ENCODE measurements at regions not wholly inside any gene's neighbourhood (a gene's known extent, or its start where the extent isn't known, plus 50 kb on each side); places are given as distances from the start of the nearest gene placed in this dataset.
"Not testable (repeated sequence)": the region's sequence is repeated elsewhere in the genome, so short reads cannot be mapped to it uniquely, and the experiment has no call there.

DNA sequence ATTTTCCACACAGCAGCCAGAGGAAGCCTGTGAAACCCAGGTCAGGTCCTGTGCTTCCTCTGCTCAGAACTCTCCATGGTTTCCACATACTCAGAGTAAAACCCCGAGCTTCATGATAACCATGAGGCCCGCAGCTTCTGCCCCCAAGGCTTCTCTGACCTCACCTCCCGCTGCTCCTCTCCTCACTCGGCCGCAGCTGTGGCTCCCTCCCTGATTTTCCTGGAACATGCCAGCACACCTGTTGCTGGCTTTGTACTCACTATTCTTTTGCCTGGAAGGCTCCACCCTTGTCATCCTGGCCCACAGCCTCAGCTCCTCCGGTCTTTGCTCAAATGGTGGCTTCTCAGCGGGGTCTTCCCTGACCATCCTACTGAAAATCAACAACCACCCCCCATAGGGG lies 341.7 kb downstream of the PREX1 start:
- no peak overlapping the region for H3K9ac ChIP-seq
- no peaks in the 10 kb centered on the region for H4K20me1 ChIP-seq
- TF ChIP-seq Cebpa-rat (IDR thresholded peaks at IDR 0.05): no peak
- H3K4me3 ChIP-seq: no peak overlapping the region
- H3K4me1 ChIP-seq: peaks cover 11 to 29% (median 18%) of the 10 kb centered on the region in 10 experiments; a peak in 19 of 20 replicates
- no peak overlapping the region for H3K4me2 ChIP-seq
- H3K27me3 ChIP-seq: no peaks in the 10 kb centered on the region
- H3K9me3 ChIP-seq (replicated peaks in 1 of 11): no peaks in the 10 kb centered on the region
- H3K36me3 ChIP-seq: no peaks in the 10 kb centered on the region
- no peak overlapping the region for H3K27ac ChIP-seq

- peaks cover 11 to 27% (median 18%) of the 10 kb centered on the region in 10 experiments; a peak in 19 of 20 replicates for H3K4me1 ChIP-seq
- not testable (repeated sequence) for H3K4me2 ChIP-seq; H4K20me1 ChIP-seq; H3K36me3 ChIP-seq; H3K9me3 ChIP-seq (replicated peaks in 1 of 11); H3K4me3 ChIP-seq; H3K9ac ChIP-seq; H3K27ac ChIP-seq; H3K27me3 ChIP-seq
Observed at GRCh38 chr20:48485153-48485552, 342.6 kb downstream of the PREX1 start.

GRCh38 chr20:48483334-48484066 lies 344.3 kb downstream of the PREX1 start:
- H3K27ac ChIP-seq: no peak overlapping the region
- peaks cover 3 to 15% (median 7%) of the 10 kb centered on the region in 10 experiments; a peak in 19 of 20 replicates for H3K4me1 ChIP-seq
- H3K4me3 ChIP-seq: no peak overlapping the region
- no peaks in the 10 kb centered on the region for H3K36me3 ChIP-seq
- no peak for TF ChIP-seq Cebpa-rat (IDR thresholded peaks at IDR 0.05)
- no peak overlapping the region; a peak in 1 of 22 replicates for H3K4me2 ChIP-seq
- H3K9ac ChIP-seq: no peak overlapping the region
- no peaks in the 10 kb centered on the region; a peak in 1 of 22 replicates for H4K20me1 ChIP-seq
- no peaks in the 10 kb centered on the region for H3K9me3 ChIP-seq (replicated peaks in 1 of 11)
- H3K27me3 ChIP-seq: no peaks in the 10 kb centered on the region

- Histone ChIP-seq H3K4me2 (no peak overlapping the region), H3K9me3 (replicated peaks in 1 of 11) (no peaks in the 10 kb centered on the region), H3K4me3 (no peak overlapping the region), H3K9ac (no peak overlapping the region), H3K4me1 (peaks cover 0 to 8% (median 0%) of the 10 kb centered on the region in 10 experiments; a peak in 3 of 20 replicates), H4K20me1 (no peaks in the 10 kb centered on the region; a peak in 1 of 22 replicates), H3K27ac (no peak overlapping the region), H3K27me3 (no peaks in the 10 kb centered on the region), H3K36me3 (no peaks in the 10 kb centered on the region)
- TF ChIP-seq Cebpa-rat (IDR thresholded peaks at IDR 0.05): no peak
Observed at GRCh38 chr20:48482790-48483189, 345.0 kb downstream of the PREX1 start.

GRCh38 chr20:48480216-48480772 lies 347.5 kb downstream of the PREX1 start:
- Histone ChIP-seq H3K27me3 (no peaks in the 10 kb centered on the region), H3K4me3 (no peak overlapping the region)
- TF ChIP-seq Cebpa-rat (IDR thresholded peaks at IDR 0.05): no peak

DNA sequence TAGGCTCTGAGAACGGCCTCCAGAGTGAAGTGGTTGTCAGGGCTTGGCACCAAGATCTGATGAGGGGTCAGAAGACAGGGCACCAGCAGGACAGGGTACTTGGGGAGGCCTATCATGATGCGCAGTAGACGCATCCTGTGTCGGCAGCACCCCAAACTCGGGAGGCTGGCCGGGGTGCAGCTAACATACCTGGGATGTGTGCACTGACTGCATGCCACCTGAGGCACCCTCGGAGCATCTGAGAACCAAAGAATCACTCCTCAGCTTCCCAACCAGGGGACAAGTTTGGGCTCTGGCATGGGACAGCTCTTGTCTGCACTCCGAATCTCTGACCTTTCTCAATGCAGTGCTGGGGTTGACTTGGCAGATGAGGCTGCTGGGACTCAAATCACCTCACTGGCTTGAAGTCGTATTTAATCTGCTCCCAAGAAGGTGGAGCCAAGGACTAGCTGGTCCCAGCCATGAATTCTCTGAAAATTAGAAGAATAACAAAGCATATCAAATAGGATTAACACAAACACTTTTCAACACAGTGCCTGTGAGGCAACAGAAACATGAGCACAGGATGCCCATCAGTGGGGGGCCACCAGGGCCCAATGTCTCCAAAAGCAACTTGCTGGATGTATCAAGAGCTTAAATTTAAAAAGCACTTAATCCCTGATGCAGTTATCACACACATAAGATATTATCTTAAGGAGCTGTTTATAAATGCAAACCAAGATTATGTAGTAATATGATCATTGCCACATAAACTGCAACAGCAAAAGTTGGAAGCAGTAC lies 348.8 kb downstream of the PREX1 start:
- no peak overlapping the region for H3K9ac ChIP-seq
- H3K36me3 ChIP-seq: no peaks in the 10 kb centered on the region
- peaks cover 0 to 5% (median 0%) of the 10 kb centered on the region in 10 experiments; a peak in 2 of 20 replicates for H3K4me1 ChIP-seq
- no peak for TF ChIP-seq Cebpa-rat (IDR thresholded peaks at IDR 0.05)
- H3K27ac ChIP-seq: no peak overlapping the region
- H3K4me2 ChIP-seq: no peak overlapping the region
- no peak overlapping the region for H3K4me3 ChIP-seq
- H3K27me3 ChIP-seq: no peaks in the 10 kb centered on the region
- H4K20me1 ChIP-seq: no peaks in the 10 kb centered on the region; a peak in 1 of 22 replicates
- H3K9me3 ChIP-seq (replicated peaks in 1 of 11): no peaks in the 10 kb centered on the region

More at GRCh38 chr20:48480216-48480772, 347.5 kb downstream of the PREX1 start:
- no peak overlapping the region for H3K9ac ChIP-seq
- no peak overlapping the region for H3K4me2 ChIP-seq
- H4K20me1 ChIP-seq: no peaks in the 10 kb centered on the region; a peak in 1 of 22 replicates
- no peaks in the 10 kb centered on the region for H3K36me3 ChIP-seq
- H3K4me1 ChIP-seq: peaks cover 0 to 5% (median 0%) of the 10 kb centered on the region in 10 experiments; a peak in 2 of 20 replicates
- H3K9me3 ChIP-seq (replicated peaks in 1 of 11): no peaks in the 10 kb centered on the region
- H3K27ac ChIP-seq: no peak overlapping the region

GRCh38 chr20:48478370-48478769 lies 349.4 kb downstream of the PREX1 start:
- no peaks in the 10 kb centered on the region; a peak in 1 of 22 replicates for H4K20me1 ChIP-seq
- no peak overlapping the region for H3K27ac ChIP-seq
- no peaks in the 10 kb centered on the region for H3K9me3 ChIP-seq (replicated peaks in 1 of 11)
- H3K4me3 ChIP-seq: no peak overlapping the region
- H3K9ac ChIP-seq: no peak overlapping the region
- H3K4me1 ChIP-seq: peaks cover 0 to 3% (median 0%) of the 10 kb centered on the region in 10 experiments; a peak in 2 of 20 replicates
- no peak for TF ChIP-seq Cebpa-rat (IDR thresholded peaks at IDR 0.05)
- no peaks in the 10 kb centered on the region for H3K27me3 ChIP-seq
- no peaks in the 10 kb centered on the region for H3K36me3 ChIP-seq
- H3K4me2 ChIP-seq: no peak overlapping the region

- Histone ChIP-seq H4K20me1 (no peaks in the 10 kb centered on the region; a peak in 1 of 22 replicates), H3K36me3 (no peaks in the 10 kb centered on the region), H3K4me1 (peaks cover 3 to 13% (median 9%) of the 10 kb centered on the region in 10 experiments), H3K27me3 (no peaks in the 10 kb centered on the region; a peak in 1 of 22 replicates), H3K4me3 (no peak overlapping the region), H3K4me2 (no peak overlapping the region), H3K9me3 (replicated peaks in 1 of 11) (no peaks in the 10 kb centered on the region), H3K9ac (no peak overlapping the region), H3K27ac (no peak overlapping the region)
- no peak for TF ChIP-seq Cebpa-rat (IDR thresholded peaks at IDR 0.05)
Observed at GRCh38 chr20:48476854-48477253, 350.9 kb downstream of the PREX1 start.

DNA sequence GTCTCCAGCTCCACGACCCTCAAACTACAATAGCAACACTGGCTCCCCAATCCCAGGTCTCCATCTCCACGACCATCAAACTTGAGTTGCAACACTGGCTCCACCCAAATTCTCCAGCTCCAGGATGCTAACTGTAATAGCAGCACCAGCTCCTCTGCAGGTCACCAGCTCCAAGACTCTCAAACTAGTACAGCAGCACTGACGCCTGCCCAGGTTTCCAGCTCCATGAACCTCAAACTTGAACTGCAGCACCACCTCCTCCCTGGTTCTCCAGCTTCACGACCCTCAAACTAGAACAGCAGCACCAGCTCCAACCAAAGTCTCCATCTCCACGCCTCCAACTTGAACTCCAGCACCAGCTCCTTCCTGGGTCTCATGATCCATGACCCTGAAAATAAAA lies 353.8 kb downstream of the PREX1 start:
- Histone ChIP-seq H3K9ac (no peak overlapping the region), H3K36me3 (no peaks in the 10 kb centered on the region), H3K27ac (no peak overlapping the region), H3K4me3 (no peak overlapping the region), H3K4me2 (no peak overlapping the region), H3K27me3 (no peaks in the 10 kb centered on the region; a peak in 1 of 22 replicates), H3K4me1 (peaks cover 14 to 36% (median 29%) of the 10 kb centered on the region in 10 experiments), H3K9me3 (replicated peaks in 1 of 11) (no peaks in the 10 kb centered on the region), H4K20me1 (no peaks in the 10 kb centered on the region)
- no peak for TF ChIP-seq Cebpa-rat (IDR thresholded peaks at IDR 0.05)

Measured in BLaER1 treated with 17β-estradiol and CSF1 and Interleukin-3, amounts not matched to agents 10 nM and 100 nM (cell line).